Kidney capillary endothelial cell (primary cell): ENCODE measurements at regions not wholly inside any gene's neighbourhood (a gene's known extent, or its start where the extent isn't known, plus 50 kb on each side); places are given as distances from the start of the nearest gene placed in this dataset.
A peak's percentile ranks its signal among the peaks of the same experiment; 100 is the strongest.

Experiments used
- DNase-seq: peaks from one replicate; pipeline ENCODE4 v3.0.0-alpha.2; 2018; ENCODE audit warnings: low spot score

DNA sequence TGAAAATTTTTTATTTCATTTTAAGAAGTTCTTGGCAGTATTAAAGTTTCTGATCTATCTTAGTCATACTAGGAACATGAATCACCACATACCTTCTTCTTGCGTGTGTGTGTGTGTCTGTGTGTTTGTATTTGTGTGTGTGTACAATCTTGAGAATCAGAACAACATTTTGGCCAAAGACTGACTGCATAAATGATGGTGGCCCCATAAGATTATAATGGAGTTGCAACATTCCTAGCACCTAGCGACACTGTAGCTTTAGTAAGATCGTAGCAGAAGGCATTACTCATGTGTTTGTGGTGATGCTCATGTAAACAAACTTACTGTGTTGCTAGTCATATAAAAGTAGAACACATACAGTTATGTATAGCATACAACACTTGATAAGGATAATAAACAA lies 205.4 kb downstream of the FAM76B start:
- DNase-seq = no peak

- peak; percentile 25 for DNase-seq
Measured at GRCh38 chr11:95577716-95578460, 211.7 kb downstream of the FAM76B start.

GRCh38 chr11:95576146-95576845 lies 213.3 kb downstream of the FAM76B start:
- no peak for DNase-seq

GRCh38 chr11:95575517-95575916 lies 214.1 kb downstream of the FAM76B start:
- no peak for DNase-seq

DNA sequence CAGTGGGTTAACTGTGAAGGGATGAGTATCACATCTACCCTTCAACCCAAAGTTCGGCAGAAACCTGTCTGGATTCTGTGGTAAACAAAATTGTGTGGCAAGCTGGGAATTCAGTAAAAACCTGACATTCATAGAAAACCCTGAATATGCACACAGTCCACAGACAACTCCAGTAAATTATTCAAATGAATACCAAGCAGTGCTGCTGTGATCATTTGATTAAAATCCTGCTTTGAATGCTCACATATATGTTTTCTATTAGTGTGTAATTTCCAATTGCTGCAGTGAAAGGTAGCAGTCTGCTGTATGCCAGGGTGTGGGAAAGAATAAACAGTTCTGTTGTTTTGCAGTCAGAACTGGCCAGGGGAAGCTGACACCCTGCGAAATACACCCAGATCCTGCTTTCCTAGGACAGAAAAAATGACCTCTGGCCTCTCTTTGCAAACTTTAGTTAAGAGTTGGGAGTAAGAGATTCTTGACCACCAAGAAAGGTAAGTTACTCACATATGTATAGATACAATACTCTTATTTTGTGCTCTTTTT lies 217.8 kb downstream of the FAM76B start:
- DNase-seq = no peak

DNA sequence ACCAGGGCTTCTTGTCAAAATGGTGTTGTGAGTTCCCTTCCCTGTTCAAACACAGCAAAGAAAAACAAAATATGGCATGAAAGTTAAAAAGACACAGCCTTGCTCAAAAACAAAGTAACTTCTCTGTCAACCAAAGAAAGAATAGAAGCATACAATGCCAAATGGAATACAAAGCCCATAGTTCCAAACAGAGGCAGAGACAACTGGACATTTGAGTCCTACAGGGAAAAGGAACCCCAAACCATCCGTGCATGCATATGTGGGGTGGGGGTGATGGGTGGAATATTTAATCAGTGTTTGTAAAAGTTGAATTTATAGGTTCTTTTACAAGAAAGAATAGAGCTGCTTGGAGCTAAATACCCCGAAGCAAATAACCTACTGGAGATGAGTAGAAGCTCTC lies 218.7 kb downstream of the FAM76B start:
- no peak for DNase-seq

DNA sequence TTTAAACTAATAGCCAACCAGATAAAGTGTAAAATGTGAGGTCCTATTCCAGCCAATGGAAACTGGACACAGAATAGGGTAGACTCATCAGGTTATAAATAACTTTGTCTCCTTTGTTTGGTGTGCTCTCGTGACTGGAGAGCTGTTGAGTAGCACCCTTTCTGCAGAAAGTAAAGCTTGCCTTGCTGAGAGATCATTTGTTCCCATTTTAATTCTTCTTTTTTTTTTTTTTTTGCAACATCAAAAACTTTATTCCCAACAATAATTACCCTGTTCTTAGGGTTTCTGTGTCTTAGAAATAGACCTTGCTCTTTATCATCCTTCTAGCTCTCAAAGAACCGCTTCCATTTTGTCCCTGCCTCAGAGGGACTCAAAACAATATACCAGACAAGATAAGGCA lies 220.4 kb downstream of the FAM76B start:
- no peak for DNase-seq

GRCh38 chr11:95568281-95568680 lies 221.3 kb downstream of the FAM76B start:
- DNase-seq = no peak

DNA sequence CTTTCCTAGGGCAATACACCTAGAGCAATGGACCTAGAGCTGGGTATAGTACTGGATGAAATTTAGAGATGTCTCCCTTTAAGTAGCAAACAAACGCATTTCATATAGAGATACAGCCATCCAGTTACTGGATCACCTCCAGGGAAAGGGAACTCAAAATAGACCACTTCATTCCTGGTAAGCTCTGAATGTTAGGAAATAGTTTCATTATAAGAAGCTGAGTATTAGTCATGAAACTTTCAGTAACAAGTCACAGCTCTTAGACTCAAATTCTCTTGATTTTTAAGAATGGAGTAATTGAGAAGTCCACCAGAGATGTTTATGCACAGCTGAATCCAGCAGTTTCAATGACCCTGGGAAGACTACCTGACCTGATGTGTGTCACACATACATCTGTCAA lies 221.9 kb downstream of the FAM76B start:
- DNase-seq = no peak

DNA sequence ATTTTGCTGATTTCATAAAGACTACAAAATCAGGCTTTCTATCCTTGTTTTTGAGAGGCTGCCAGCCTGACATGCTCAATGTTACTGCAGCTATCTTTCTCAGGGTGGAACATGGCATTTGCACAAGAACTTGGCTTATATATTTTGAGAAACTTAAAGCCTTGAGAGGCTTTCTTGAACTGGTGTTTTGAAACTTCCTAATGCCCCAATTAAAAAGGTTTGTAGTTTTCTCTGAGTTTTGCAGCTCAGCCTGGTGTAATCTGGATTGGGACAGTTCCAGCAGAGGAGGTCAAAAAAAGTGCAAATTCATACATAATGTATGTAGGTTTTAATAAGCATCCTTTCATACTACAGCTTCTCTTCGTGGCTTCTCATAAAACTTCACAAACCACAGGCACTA lies 223.4 kb downstream of the FAM76B start:
- DNase-seq = no peak

GRCh38 chr11:95565724-95566141 lies 223.8 kb downstream of the FAM76B start:
- DNase-seq = no peak

DNA sequence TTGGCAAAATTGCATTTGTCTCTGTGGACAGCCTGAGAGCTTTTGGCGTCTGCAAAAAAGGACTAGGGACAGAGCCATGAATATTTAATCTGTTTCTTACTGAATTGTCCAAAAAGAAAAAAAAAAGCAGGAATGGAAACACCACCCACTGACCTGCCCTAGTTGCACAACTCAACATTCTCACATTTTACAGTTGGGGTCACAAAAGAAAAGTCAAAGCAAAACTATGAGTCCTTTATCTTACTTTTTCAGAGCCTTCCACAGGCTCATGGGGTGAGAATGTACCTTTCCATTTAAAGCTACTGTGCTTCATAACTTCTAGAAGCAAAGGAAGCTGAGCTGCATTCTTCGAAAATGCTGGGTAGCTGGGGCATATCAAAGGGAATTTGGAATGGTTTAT lies 225.7 kb downstream of the FAM76B start:
- DNase-seq = no peak

GRCh38 chr11:95563173-95563572 lies 226.4 kb downstream of the FAM76B start:
- no peak for DNase-seq

DNA sequence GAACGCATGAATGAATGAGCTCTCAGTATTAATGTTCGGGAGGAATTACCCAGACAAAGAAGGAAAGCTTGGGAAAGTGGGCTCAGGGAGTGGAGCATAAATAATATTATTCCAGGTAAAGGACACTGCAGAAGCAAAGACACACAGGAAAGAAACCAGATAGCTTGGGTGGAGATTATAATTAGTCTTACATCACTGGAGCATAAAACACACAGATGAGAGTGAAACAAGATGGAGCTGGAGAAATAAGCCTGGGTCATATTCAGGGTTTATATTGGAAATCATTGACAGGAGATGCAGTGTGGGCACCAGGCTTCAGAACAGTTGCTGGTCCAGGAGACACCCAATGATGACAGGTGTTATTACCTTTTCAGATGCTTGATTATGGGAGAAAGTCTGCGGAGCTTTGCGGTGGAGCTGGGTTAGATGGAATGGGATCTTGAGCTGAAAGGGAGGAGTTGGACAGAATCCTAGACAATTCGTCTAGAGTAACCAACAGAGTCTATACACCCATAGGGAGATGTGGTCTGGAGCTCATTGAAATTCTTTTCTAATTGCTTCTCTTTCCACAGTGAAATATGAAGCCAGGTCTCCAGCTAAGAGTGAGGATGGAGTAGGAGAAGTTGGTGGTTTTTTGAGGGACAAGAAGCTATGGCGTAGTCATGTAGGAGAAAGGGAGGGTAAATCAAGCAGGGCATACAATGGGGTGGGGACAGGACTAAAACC lies 227.2 kb downstream of the FAM76B start:
- DNase-seq = no peak

DNA sequence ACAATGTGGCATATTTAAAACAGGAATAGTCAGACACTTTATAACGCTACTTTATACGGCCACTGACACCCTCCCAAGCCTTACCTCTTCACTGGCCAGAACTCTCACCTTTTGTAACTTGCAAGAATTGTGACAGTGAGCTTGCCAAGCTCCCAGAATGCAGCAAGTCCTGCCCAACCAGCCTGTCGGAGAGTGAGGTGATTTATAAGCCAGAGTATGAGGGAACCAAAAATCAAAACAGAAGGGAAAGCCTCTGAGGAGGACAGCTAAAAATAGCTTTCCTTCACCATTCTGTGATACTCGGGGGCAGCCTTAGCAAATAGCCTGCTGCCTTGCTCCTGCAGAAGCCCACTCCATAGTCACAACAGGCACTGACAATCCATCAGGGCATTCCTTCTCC lies 229.7 kb downstream of the FAM76B start:
- DNase-seq = no peak

DNA sequence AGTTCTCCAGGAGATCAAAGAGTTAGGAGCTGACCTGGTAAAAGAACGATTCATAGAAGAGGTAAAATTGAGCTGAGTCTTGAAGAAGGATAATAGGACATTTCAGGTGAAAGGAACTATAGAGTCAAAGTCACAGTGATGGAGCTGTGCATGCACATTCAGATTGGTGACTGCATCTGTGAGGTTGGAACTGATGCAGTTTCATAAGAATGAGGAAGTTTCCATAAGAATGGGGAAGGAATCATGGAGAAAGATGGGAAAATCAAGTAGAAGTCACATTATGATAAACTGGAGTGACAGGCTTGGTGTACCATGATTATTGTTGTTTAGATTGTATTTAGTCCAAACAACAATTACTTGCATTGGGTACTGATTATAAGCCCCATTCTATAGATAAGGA lies 232.2 kb downstream of the FAM76B start:
- no peak for DNase-seq

DNA sequence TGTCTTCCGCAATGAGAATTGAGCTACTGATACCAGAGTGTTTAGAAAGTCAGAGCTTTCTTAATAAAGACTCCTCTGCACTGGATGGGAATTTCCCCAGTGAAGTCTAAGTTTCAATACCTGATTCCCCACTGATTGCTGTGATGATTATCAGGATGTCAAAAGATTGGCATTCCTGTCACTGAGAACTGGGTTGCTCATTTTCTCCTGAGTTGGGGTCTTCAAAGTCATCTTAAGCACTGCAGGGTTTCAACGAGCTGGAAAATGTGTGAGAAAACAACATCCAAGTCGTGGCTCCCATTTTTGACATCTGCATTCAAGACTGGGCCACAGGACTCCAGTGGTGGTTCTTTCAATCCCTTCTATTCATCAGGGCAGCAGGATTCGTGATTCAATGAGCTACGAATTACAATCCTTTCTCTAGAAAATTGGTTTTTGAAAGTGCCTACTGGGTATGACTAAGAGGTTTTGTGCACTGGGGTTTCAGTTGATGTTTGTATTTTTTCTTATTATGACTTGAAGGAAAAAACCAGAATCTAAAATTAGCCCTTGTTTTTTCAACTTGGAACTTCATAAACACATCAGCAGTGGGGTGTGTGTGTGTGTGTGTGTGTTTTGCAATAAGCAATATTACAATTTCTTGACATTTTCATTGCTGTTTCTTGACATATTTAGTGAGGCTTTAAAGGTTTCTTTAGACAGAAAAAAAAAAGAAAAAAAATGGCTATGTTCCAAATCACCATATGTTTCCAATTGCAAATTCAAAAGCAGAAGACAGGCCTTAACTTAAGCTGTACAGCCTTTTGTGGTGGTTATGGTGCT lies 233.0 kb downstream of the FAM76B start:
- no peak for DNase-seq

DNA sequence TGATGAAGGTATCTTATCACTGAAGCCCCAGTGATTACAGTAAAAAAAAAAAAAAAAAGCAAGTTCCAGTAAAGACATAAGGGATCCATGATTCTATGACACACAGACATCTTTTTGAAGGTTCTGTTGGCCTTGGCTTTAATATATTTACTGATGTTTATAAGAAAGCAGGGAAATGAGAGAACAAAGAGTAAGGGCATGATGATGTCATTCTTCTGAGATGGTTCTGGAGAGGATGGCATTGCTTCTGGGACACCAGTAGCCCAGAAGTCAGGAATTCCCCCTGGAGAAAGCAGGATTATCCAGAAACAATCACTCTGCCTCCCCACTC lies 233.6 kb downstream of the FAM76B start:
- DNase-seq = no peak

GRCh38 chr11:95554911-95555310 lies 234.7 kb downstream of the FAM76B start:
- no peak for DNase-seq

- no peak for DNase-seq
Measured at GRCh38 chr11:95549301-95549700, 240.3 kb downstream of the FAM76B start.

GRCh38 chr11:95548416-95548815 lies 241.2 kb downstream of the FAM76B start:
- DNase-seq = no peak

GRCh38 chr11:95547976-95548375 lies 241.6 kb downstream of the FAM76B start:
- no peak for DNase-seq
